HEK293 (cell line): ENCODE measurements at regions not wholly inside any gene's neighbourhood (a gene's known extent, or its start where the extent isn't known, plus 50 kb on each side); places are given as distances from the start of the nearest gene placed in this dataset.

Experiments used
- CTCF ChIP-seq: fragments of 450-650 bp; formaldehyde crosslinking; IDR thresholded peaks from 2 replicates; pipeline ENCODE4 v1.5.1; 2016; ENCODE audit warnings: missing biosample characterization, missing genetic modification characterization
- GLI4 ChIP-seq: fragments of 450-650 bp; formaldehyde crosslinking; IDR thresholded peaks from 2 replicates; pipeline ENCODE4 v1.5.1; 2016; ENCODE audit warnings: missing biosample characterization, missing genetic modification characterization
- INSM2 ChIP-seq: fragments of 450-650 bp; formaldehyde crosslinking; IDR thresholded peaks from 2 replicates; pipeline ENCODE4 v1.5.1; 2016; ENCODE audit warnings: missing biosample characterization, missing genetic modification characterization
- ZBTB20 ChIP-seq: fragments of 450-650 bp; formaldehyde crosslinking; IDR thresholded peaks from 2 replicates; pipeline ENCODE4 v1.5.1; 2016; ENCODE audit warnings: missing biosample characterization, missing genetic modification characterization
- ZBTB8A ChIP-seq: fragments of 450-650 bp; formaldehyde crosslinking; IDR thresholded peaks from 2 replicates; pipeline ENCODE4 v1.5.1; 2016; ENCODE audit warnings: missing biosample characterization, missing genetic modification characterization

- TF ChIP-seq CTCF (tag by site-specific recombination) (no peak), INSM2 (tag by site-specific recombination) (no peak), ZBTB20 (no peak), ZBTB8A (tag by site-specific recombination) (no peak), GLI4 (tag by site-specific recombination) (no peak)
Measured at GRCh38 chr6:102742028-102742427, 1348.5 kb downstream of the GRIK2 start.
